ENCODE measurements at regions not wholly inside any gene's neighbourhood (a gene's known extent, or its start where the extent isn't known, plus 50 kb on each side); places are given as distances from the start of the nearest gene placed in this dataset.

GRCh38 chr12:75583355-75583754, 71.9 kb upstream of the KRR1 start:
- Histone ChIP-seq H3K27ac (ENCODE audit: extremely low read length, insufficient read depth, low read length) (no peak overlapping the region), H2AFZ (ENCODE audit: low read length) (no peak overlapping the region), H3K9me3 (ENCODE audit: low read length) (no peaks in the 10 kb centered on the region), H3K79me2 (ENCODE audit: insufficient read depth, low read length) (no peaks in the 10 kb centered on the region), H3K9ac (ENCODE audit: insufficient read depth, low read depth, low read length) (no peak overlapping the region), H3K36me3 (replicated peaks in 1 of 2; ENCODE audit: control insufficient read depth in 1 of 2, insufficient read depth in 2 of 2, low read length in 2 of 2) (no peaks in the 10 kb centered on the region), H4K20me1 (ENCODE audit: insufficient read depth, low read length) (no peaks in the 10 kb centered on the region), H3K4me1 (ENCODE audit: insufficient read depth, low read length) (peaks cover 17% of the 10 kb centered on the region), H3K27me3 (ENCODE audit: control insufficient read depth in 1 of 2, insufficient read depth in 2 of 2, low read length in 2 of 2) (no peaks in the 10 kb centered on the region), H3K4me2 (ENCODE audit: low read depth, low read length) (no peak overlapping the region), H3K4me3 (replicated peaks in 1 of 3; ENCODE audit: insufficient read depth in 1 of 3, low read depth in 2 of 3, low read length in 3 of 3) (no peak overlapping the region)
- in situ Hi-C loops (cut with HindIII; ENCODE audit: extremely low pct_ligation_motif_present, low pct_unique_long_range_greater_than_20kb) = no loop called here
- ATAC-seq (no peak), DNase-seq (ENCODE audit: low spot score) (no peak), FAIRE-seq (no peak)
- intact Hi-C loops (cut with micrococcal nuclease; ENCODE audit: unreplicated experiment) = no loop called here
- no peak for TF ChIP-seq SMAD1 (CRISPR knock-in tag; IDR thresholded peaks at IDR 0.05; ENCODE audit: borderline replicate concordance, low read depth)
- TF ChIP-seq ZNF670 (CRISPR knock-in tag; IDR thresholded peaks at IDR 0.05; ENCODE audit: borderline replicate concordance) = no peak
- BruUV-seq (replicated peaks) = no TSS peak
- CTCF ChIA-PET (ENCODE audit: low intra/inter-chr PET ratio, low total read pairs) = no interaction called here
- POLR2A ChIA-PET = no interaction called here
- WGBS (ENCODE audit: low lambda C conversion rate) = 53% methylated on average over 3 of the region's 3 CpGs

- ChIA-PET POLR2A (no interaction called here), CTCF (ENCODE audit: low intra/inter-chr PET ratio, low total read pairs) (no interaction called here)
- Histone ChIP-seq H3K9me3 (ENCODE audit: low read length) (no peaks in the 10 kb centered on the region), H3K36me3 (replicated peaks in 1 of 2; ENCODE audit: control insufficient read depth in 1 of 2, insufficient read depth in 2 of 2, low read length in 2 of 2) (no peaks in the 10 kb centered on the region), H3K27me3 (ENCODE audit: control insufficient read depth in 1 of 2, insufficient read depth in 2 of 2, low read length in 2 of 2) (no peaks in the 10 kb centered on the region; a peak in 1 of 5 replicates), H3K4me2 (ENCODE audit: low read depth, low read length) (no peak overlapping the region), H4K20me1 (ENCODE audit: insufficient read depth, low read length) (no peaks in the 10 kb centered on the region), H2AFZ (ENCODE audit: low read length) (no peak overlapping the region), H3K9ac (ENCODE audit: insufficient read depth, low read depth, low read length) (no peak overlapping the region), H3K27ac (ENCODE audit: extremely low read length, insufficient read depth, low read length) (no peak overlapping the region), H3K4me1 (ENCODE audit: insufficient read depth, low read length) (peaks cover 23% of the 10 kb centered on the region), H3K79me2 (ENCODE audit: insufficient read depth, low read length) (no peaks in the 10 kb centered on the region), H3K4me3 (replicated peaks in 1 of 3; ENCODE audit: insufficient read depth in 1 of 3, low read depth in 2 of 3, low read length in 3 of 3) (no peak overlapping the region)
- intact Hi-C loops (cut with micrococcal nuclease; ENCODE audit: unreplicated experiment) (no loop called here), in situ Hi-C loops (cut with HindIII; ENCODE audit: extremely low pct_ligation_motif_present, low pct_unique_long_range_greater_than_20kb) (no loop called here)
- DNase-seq (ENCODE audit: low spot score) = no peak
- BruUV-seq (replicated peaks) = no TSS peak
- no peak for ATAC-seq
- no peak for FAIRE-seq
- 39% methylated on average over 3 of the region's 3 CpGs for WGBS (ENCODE audit: low lambda C conversion rate)
- no peak for TF ChIP-seq ZKSCAN5 (CRISPR knock-in tag; IDR thresholded peaks at IDR 0.05)
- TF ChIP-seq NFATC3 (CRISPR knock-in tag; IDR thresholded peaks at IDR 0.05) = no peak
- no peak for TF ChIP-seq NR2F1 (CRISPR knock-in tag; IDR thresholded peaks at IDR 0.05)
- no peak for TF ChIP-seq REPIN1 (CRISPR knock-in tag; IDR thresholded peaks at IDR 0.05; ENCODE audit: borderline replicate concordance, low read depth)
- TF ChIP-seq AHDC1 (CRISPR knock-in tag; IDR thresholded peaks at IDR 0.05; ENCODE audit: borderline replicate concordance) = no peak
- TF ChIP-seq ATF7 (IDR thresholded peaks at IDR 0.05) = no peak
- no peak for TF ChIP-seq ATF7 (CRISPR knock-in tag; IDR thresholded peaks at IDR 0.05)
- no peak for TF ChIP-seq ZNF737 (CRISPR knock-in tag; IDR thresholded peaks at IDR 0.05; ENCODE audit: borderline replicate concordance)
Measured at GRCh38 chr12:75581515-75581914, 70.1 kb upstream of the KRR1 start.
